Choroid plexus epithelial cell (primary cell): ENCODE measurements at regions not wholly inside any gene's neighbourhood (a gene's known extent, or its start where the extent isn't known, plus 50 kb on each side); places are given as distances from the start of the nearest gene placed in this dataset.
"Not testable (repeated sequence)": the region's sequence is repeated elsewhere in the genome, so short reads cannot be mapped to it uniquely, and the experiment has no call there.

Source experiments
- DNase-seq: peaks from one replicate; pipeline ENCODE4 v3.0.0-alpha.2; 2010; ENCODE audit warnings: low read depth
- H3K4me3 ChIP-seq: 2 replicates; pipeline ENCODE4 v1.5.1; 2011; ENCODE audit warnings: low read depth, mild to moderate bottlenecking, control low read depth, low read length, moderate library complexity
- CTCF ChIP-seq: conservative IDR thresholded peaks from 2 replicates; pipeline ENCODE4 v1.5.1; 2011; ENCODE audit warnings: low read depth, mild to moderate bottlenecking, control low read depth, inconsistent platforms, low read length, moderate library complexity

GRCh38 chr15:69559440-69560190 is 107.0 kb downstream of the RPLP1 start:
- DNase-seq: no peak
- H3K4me3 ChIP-seq: no peak overlapping the region
- TF ChIP-seq CTCF: peak; percentile 16

- no peak for TF ChIP-seq CTCF
- no peak for DNase-seq
- no peak overlapping the region for H3K4me3 ChIP-seq
Measured at GRCh38 chr15:69561071-69561784, 108.6 kb downstream of the RPLP1 start.

GRCh38 chr15:69562116-69562515 is 109.5 kb downstream of the RPLP1 start:
- TF ChIP-seq CTCF: no peak
- no peak overlapping the region for H3K4me3 ChIP-seq
- no peak for DNase-seq

- DNase-seq: no peak
- no peak overlapping the region for H3K4me3 ChIP-seq
- TF ChIP-seq CTCF: no peak
Measured at GRCh38 chr15:69562564-69562963, 109.9 kb downstream of the RPLP1 start.

- no peak for DNase-seq
- no peak for TF ChIP-seq CTCF
- H3K4me3 ChIP-seq: no peak overlapping the region
Measured at GRCh38 chr15:69565066-69565655, 112.5 kb downstream of the RPLP1 start.

- DNase-seq: not testable (repeated sequence)
Measured at GRCh38 chr15:69567238-69567760, 114.7 kb downstream of the RPLP1 start.

More at GRCh38 chr15:69567238-69567760, 114.7 kb downstream of the RPLP1 start:
- H3K4me3 ChIP-seq: not testable (repeated sequence)
